HEK293 (cell line): ENCODE measurements at regions not wholly inside any gene's neighbourhood (a gene's known extent, or its start where the extent isn't known, plus 50 kb on each side); places are given as distances from the start of the nearest gene placed in this dataset.

ENCODE experiments used
- BCL11B ChIP-seq: fragments of 450-650 bp; formaldehyde crosslinking; IDR thresholded peaks from 2 replicates; pipeline ENCODE4 v1.5.1; 2016; ENCODE audit warnings: low read depth, missing biosample characterization, missing genetic modification characterization
- CTCF ChIP-seq: fragments of 450-650 bp; formaldehyde crosslinking; IDR thresholded peaks from 2 replicates; pipeline ENCODE4 v1.5.1; 2016; ENCODE audit warnings: missing biosample characterization, missing genetic modification characterization
- REST ChIP-seq: fragments of 450-650 bp; formaldehyde crosslinking; IDR thresholded peaks from 2 replicates; pipeline ENCODE4 v1.5.1; 2016; ENCODE audit warnings: missing biosample characterization, missing genetic modification characterization
- YY1 ChIP-seq: fragments of 450-650 bp; formaldehyde crosslinking; IDR thresholded peaks from 2 replicates; pipeline ENCODE4 v1.5.1; 2018; ENCODE audit warnings: missing biosample characterization, missing genetic modification characterization
- ZNF155 ChIP-seq: fragments of 450-650 bp; formaldehyde crosslinking; IDR thresholded peaks from 2 replicates; pipeline ENCODE4 v1.5.1; 2016; ENCODE audit warnings: missing biosample characterization, missing genetic modification characterization
- ZNF223 ChIP-seq: fragments of 450-650 bp; formaldehyde crosslinking; IDR thresholded peaks from 2 replicates; pipeline ENCODE4 v1.5.1; 2016; ENCODE audit warnings: missing biosample characterization, missing genetic modification characterization
- ZNF292 ChIP-seq: fragments of 450-650 bp; formaldehyde crosslinking; IDR thresholded peaks from 2 replicates; pipeline ENCODE4 v1.5.1; 2016; ENCODE audit warnings: low read depth, missing biosample characterization, missing genetic modification characterization, borderline replicate concordance
- ZNF335 ChIP-seq: fragments of 450-650 bp; formaldehyde crosslinking; conservative IDR thresholded peaks from 2 replicates; pipeline ENCODE4 v1.5.1; 2016; ENCODE audit warnings: missing biosample characterization, missing genetic modification characterization
- ZNF510 ChIP-seq: fragments of 450-650 bp; formaldehyde crosslinking; IDR thresholded peaks from 2 replicates; pipeline ENCODE4 v1.5.1; 2018; ENCODE audit warnings: mild to moderate bottlenecking, missing genetic modification characterization, missing biosample characterization; ENCODE audit not compliant: insufficient replicate concordance
- ZNF791 ChIP-seq: fragments of 450-650 bp; formaldehyde crosslinking; IDR thresholded peaks from 2 replicates; pipeline ENCODE4 v1.5.1; 2016; ENCODE audit warnings: missing biosample characterization, missing genetic modification characterization
- TF ChIP-seq, protein P1 (sequence below): fragments of 450-650 bp; formaldehyde crosslinking; IDR thresholded peaks from 2 replicates; pipeline ENCODE4 v1.5.1; 2017; ENCODE audit warnings: missing biosample characterization, missing genetic modification characterization
- TF ChIP-seq, protein P2 (sequence below): fragments of 450-650 bp; formaldehyde crosslinking; IDR thresholded peaks from 2 replicates; pipeline ENCODE4 v1.5.1; 2016; ENCODE audit warnings: missing biosample characterization, missing genetic modification characterization

DNA sequence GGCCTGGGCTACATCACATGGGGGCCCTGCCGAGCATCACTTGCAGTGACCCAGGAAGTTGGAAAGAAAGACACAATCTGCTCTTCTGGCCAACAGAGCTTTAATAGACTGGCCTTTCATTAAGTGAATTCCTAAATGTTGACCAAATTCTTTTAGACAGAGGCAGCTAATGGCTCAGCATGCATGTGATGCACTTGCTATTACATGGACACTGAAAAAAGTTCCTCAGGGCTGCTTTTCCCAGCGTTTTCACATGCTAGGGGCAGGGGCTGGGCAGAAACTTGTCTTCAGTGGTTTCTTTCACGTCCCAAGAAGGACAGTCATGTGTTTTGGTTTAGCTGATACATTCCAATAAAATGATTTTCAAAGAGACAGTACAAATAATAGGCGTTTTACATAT, 651.0 kb upstream of the SLC35B3 start:
- TF ChIP-seq CTCF (tag by site-specific recombination) (no peak), ZNF791 (tag by site-specific recombination) (no peak), ZNF155 (tag by site-specific recombination) (no peak), YY1 (tag by site-specific recombination) (no peak), ZNF223 (no peak), ZNF292 (tag by site-specific recombination) (no peak), ZNF335 (tag by site-specific recombination) (no peak), BCL11B (tag by site-specific recombination) (no peak), REST (no peak), ZNF510 (tag by site-specific recombination) (no peak)
- TF ChIP-seq, protein P1, sequence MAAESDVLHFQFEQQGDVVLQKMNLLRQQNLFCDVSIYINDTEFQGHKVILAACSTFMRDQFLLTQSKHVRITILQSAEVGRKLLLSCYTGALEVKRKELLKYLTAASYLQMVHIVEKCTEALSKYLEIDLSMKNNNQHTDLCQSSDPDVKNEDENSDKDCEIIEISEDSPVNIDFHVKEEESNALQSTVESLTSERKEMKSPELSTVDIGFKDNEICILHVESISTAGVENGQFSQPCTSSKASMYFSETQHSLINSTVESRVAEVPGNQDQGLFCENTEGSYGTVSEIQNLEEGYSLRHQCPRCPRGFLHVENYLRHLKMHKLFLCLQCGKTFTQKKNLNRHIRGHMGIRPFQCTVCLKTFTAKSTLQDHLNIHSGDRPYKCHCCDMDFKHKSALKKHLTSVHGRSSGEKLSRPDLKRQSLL (tag by site-specific recombination), result no peak
- TF ChIP-seq, protein P2, sequence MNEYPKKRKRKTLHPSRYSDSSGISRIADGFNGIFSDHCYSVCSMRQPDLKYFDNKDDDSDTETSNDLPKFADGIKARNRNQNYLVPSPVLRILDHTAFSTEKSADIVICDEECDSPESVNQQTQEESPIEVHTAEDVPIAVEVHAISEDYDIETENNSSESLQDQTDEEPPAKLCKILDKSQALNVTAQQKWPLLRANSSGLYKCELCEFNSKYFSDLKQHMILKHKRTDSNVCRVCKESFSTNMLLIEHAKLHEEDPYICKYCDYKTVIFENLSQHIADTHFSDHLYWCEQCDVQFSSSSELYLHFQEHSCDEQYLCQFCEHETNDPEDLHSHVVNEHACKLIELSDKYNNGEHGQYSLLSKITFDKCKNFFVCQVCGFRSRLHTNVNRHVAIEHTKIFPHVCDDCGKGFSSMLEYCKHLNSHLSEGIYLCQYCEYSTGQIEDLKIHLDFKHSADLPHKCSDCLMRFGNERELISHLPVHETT, result no peak
